ENCODE measurements at regions not wholly inside any gene's neighbourhood (a gene's known extent, or its start where the extent isn't known, plus 50 kb on each side); places are given as distances from the start of the nearest gene placed in this dataset.

DNA sequence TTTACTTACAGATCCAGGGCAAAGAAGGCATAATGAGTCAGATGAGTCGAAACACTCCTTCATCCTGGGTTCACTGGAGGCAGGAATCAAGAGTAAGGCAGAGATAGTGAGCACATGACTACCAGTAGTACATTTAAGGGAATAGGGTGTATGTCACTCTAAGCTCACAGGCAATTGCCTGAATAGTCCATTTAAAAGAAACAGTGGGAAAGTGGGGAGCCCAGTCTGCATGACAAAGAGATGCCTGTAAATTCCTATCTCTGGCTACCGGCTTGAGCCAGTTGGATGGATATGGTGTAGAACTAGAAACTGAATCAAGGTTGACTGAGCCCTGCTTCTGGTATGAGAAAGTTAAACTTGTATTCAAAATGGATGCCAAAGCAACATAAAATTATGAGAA, 861.5 kb upstream of the ZWINT start:
- POLR2A ChIA-PET, result no interaction called here
- no peak for DNase-seq (ENCODE audit: low read depth, low spot score)
- no peak for TF ChIP-seq CTCF (IDR thresholded peaks at IDR 0.05; ENCODE audit: insufficient read depth, low read length, missing control alignments)
- CTCF ChIA-PET, result interaction anchor here (0.9 kb wide), 1 partner anchor 916 kb away, joined by 3 read pairs; no protein-coding TSS in a partner anchor
- H3K4me3 ChIP-seq (ENCODE audit: low read depth, low read length), result no peak overlapping the region

DNA sequence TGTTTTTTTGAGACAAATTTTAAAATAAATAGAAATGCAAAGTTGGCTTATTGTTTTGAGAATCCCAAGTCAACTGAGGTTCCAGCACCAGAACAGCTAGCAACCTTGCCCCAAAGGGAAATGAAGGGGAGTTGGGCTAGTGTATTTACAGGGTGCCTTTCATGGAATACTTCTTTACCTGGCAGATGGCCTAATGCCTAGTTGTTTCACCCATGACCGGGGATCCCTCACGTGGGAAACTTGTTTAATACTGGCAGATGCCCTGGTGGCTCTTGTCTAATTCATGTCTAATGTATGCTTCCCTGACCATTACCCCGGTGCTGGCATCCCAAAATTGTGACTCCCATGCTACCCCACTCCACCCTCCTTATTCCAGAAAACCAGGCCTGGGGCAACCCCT, 861.1 kb upstream of the ZWINT start:
- ChIA-PET POLR2A (no interaction called here), CTCF (no interaction called here)
- no peak overlapping the region for H3K4me3 ChIP-seq (ENCODE audit: low read depth, low read length)

GRCh38 chr10:57221674-57222073, 860.6 kb upstream of the ZWINT start:
- ChIA-PET CTCF (no interaction called here), POLR2A (no interaction called here)
- DNase-seq (ENCODE audit: low read depth, low spot score), result no peak
- no peak overlapping the region for H3K4me3 ChIP-seq (ENCODE audit: low read depth, low read length)
- no peak for TF ChIP-seq CTCF (IDR thresholded peaks at IDR 0.05; ENCODE audit: insufficient read depth, low read length, missing control alignments)

More for the DNA sequence above, 861.1 kb upstream of the ZWINT start:
- no peak for TF ChIP-seq CTCF (IDR thresholded peaks at IDR 0.05; ENCODE audit: insufficient read depth, low read length, missing control alignments)
- DNase-seq (ENCODE audit: low read depth, low spot score), result no peak

DNA sequence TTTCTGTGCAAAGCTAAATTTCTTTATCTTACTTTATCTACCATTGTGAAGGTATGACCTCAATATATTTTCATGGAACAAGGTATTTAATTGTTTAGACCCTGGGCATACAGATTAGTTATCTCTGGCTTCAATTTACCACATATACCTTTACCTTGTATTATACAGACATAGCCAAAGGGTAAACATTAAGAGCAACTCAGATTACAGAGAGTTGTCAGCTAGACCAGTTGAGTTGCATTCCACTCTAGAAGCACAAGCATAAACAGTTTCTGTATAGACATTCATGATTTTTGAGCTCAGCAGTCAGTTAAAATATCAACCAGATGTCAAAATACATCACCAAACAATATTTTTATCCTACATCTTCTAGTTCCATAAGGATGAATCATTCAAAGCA, 857.3 kb upstream of the ZWINT start:
- no peak for DNase-seq (ENCODE audit: low read depth, low spot score)
- ChIA-PET CTCF (no interaction called here), POLR2A (no interaction called here)
- TF ChIP-seq CTCF (IDR thresholded peaks at IDR 0.05; ENCODE audit: insufficient read depth, low read length, missing control alignments), result no peak
- H3K4me3 ChIP-seq (ENCODE audit: low read depth, low read length), result no peak overlapping the region

DNA sequence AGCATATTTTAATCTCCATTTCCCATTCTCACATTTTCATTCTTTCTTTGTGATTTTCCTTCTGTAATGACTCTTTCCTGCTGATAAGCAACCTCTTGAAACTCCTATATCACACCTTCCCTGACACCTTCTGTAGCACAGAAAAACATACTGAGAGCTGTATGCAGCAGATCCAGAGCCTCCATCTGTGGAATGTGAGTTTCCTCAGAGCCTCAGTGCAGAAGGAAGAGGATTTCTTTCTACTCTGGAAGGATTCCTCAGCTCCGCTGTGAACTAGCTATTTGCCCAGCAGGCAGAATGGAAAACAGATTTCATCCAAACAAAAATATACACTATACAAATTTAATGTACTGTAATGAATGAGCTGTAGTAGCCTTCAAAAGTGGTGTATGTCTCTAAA, 841.3 kb upstream of the ZWINT start:
- ChIA-PET CTCF (no interaction called here), POLR2A (no interaction called here)
- no peak overlapping the region for H3K4me3 ChIP-seq (ENCODE audit: low read depth, low read length)
- TF ChIP-seq CTCF (IDR thresholded peaks at IDR 0.05; ENCODE audit: insufficient read depth, low read length, missing control alignments), result no peak
- DNase-seq (ENCODE audit: low read depth, low spot score), result no peak

DNA sequence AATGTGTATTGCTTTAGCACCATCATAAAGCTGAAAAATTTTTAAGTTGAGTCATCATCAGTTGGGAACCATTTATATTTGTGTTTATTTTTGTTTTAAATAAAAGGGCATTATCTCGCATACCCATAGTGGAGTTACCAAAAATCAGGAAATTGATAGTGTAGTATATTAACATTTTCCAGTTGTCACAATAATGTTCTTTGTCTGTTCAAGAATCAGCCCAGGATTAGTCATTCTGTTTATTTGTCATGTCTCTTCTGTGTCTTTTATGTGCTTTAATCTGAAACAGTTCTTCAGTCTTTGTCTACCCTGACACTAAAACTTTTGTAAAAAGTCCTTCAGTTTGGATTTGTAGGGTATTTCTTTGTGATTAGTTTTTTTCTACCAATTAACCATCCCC, 827.8 kb upstream of the ZWINT start:
- ChIA-PET CTCF (no interaction called here), POLR2A (no interaction called here)
- TF ChIP-seq CTCF (IDR thresholded peaks at IDR 0.05; ENCODE audit: insufficient read depth, low read length, missing control alignments), result no peak
- DNase-seq (ENCODE audit: low read depth, low spot score), result no peak
- H3K4me3 ChIP-seq (ENCODE audit: low read depth, low read length), result no peak overlapping the region
